Left ventricle myocardium inferior (tissue), 1 donor: ENCODE measurements at regions not wholly inside any gene's neighbourhood (a gene's known extent, or its start where the extent isn't known, plus 50 kb on each side); places are given as distances from the start of the nearest gene placed in this dataset.

Experiments used
- DNase-seq: peaks from one replicate; pipeline ENCODE4 v3.0.0-alpha.2; 2020
- H3K27ac ChIP-seq: fragments of 200-600 bp; replicated peaks from 2 replicates; pipeline ENCODE4 v1.8.0; 2021
- H3K27me3 ChIP-seq: fragments of 200-600 bp; 2 replicates; pipeline ENCODE4 v1.8.0; 2021; ENCODE audit warnings: low read depth
- H3K36me3 ChIP-seq: fragments of 200-600 bp; 2 replicates; pipeline ENCODE4 v1.8.0; 2021
- H3K4me1 ChIP-seq: fragments of 200-600 bp; 2 replicates; pipeline ENCODE4 v1.8.0; 2021
- H3K4me3 ChIP-seq: fragments of 200-600 bp; 2 replicates; pipeline ENCODE4 v1.8.0; 2021; ENCODE audit warnings: mild to moderate bottlenecking, moderate library complexity
- H3K9me3 ChIP-seq: fragments of 200-600 bp; replicated peaks from 2 replicates; pipeline ENCODE4 v1.8.0; 2021
- intact Hi-C: fragments of 100-400 bp; cut with micrococcal nuclease; formaldehyde crosslinking; loops from one replicate; pipeline ENCODE4 v1.11.0; 2022
- TF ChIP-seq, protein P1 (sequence below): fragments of 200-600 bp; IDR thresholded peaks from 2 replicates; pipeline ENCODE4 v1.8.0; 2021; ENCODE audit warnings: antibody characterized with exemption, mild to moderate bottlenecking, borderline replicate concordance
- donor health status: DM: no; HTN: yes; CAD: no; lungs with severe emphysema.

DNA sequence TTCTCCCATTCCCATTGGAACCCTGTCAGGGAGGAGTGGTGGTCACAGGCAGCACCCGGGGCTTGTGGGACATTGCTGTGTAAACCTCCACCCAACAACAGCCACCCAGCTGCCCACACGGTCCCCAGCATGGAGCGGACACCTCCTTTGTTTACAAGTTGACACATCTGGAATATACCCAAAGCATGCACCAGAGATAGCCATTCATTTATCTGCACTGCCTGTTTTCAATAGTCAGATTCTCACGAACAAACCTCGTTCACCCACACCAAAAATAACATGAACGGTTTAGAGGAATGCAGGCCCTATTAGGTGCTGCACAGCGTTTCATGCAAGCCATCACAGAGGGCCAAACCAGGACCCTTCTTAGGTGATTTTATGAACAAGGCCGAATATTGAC is 244.8 kb downstream of the FOXL1 start:
- TF ChIP-seq, protein P1, sequence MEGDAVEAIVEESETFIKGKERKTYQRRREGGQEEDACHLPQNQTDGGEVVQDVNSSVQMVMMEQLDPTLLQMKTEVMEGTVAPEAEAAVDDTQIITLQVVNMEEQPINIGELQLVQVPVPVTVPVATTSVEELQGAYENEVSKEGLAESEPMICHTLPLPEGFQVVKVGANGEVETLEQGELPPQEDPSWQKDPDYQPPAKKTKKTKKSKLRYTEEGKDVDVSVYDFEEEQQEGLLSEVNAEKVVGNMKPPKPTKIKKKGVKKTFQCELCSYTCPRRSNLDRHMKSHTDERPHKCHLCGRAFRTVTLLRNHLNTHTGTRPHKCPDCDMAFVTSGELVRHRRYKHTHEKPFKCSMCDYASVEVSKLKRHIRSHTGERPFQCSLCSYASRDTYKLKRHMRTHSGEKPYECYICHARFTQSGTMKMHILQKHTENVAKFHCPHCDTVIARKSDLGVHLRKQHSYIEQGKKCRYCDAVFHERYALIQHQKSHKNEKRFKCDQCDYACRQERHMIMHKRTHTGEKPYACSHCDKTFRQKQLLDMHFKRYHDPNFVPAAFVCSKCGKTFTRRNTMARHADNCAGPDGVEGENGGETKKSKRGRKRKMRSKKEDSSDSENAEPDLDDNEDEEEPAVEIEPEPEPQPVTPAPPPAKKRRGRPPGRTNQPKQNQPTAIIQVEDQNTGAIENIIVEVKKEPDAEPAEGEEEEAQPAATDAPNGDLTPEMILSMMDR = no peak
- Histone ChIP-seq H3K27ac (no peak overlapping the region), H3K27me3 (peaks cover 66% of the 10 kb centered on the region), H3K9me3 (no peaks in the 10 kb centered on the region), H3K36me3 (no peaks in the 10 kb centered on the region), H3K4me1 (peaks cover 8% of the 10 kb centered on the region), H3K4me3 (no peak overlapping the region)
- intact Hi-C loops = no loop called here
- DNase-seq = no peak

DNA sequence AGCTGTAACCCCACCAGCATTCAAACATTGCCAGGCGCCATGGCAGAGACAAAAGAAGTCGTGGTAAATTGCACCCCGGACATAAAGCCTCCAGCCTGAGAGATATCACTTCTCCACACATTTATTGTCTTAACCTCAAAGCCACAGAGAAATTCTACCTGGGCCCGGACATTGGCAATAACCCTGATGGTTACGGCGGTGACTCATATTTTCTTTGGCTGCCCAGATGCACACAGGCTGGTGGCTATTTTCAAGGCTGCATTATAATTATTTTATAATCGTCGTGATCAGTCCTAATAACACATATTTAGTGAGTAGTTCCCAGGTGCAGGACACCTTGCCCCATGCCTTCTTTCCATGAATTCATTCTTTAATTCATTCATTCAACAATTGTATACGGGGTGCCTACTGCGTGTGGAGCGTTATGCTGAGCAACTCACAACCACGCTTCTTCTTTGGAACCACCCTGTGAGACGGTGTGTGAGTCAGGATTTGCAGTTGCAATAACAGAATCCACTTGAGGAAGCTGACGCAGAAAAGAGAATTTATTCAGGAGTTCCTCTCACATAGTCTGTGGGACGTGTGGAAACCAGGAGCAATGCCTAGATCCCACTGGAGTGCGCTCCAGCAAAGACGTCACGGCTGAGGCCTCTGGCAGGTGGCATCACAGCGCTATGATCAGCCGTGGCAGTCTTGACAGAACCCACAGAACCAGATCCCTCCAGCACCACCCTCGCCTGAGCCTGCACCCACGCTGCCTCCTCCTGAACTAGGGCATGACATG is 245.7 kb downstream of the FOXL1 start:
- Histone ChIP-seq H3K4me1 (peaks cover 4% of the 10 kb centered on the region), H3K27me3 (peaks cover 74% of the 10 kb centered on the region), H3K27ac (no peak overlapping the region), H3K4me3 (no peak overlapping the region), H3K36me3 (no peaks in the 10 kb centered on the region), H3K9me3 (no peaks in the 10 kb centered on the region)
- intact Hi-C loops = no loop called here
- TF ChIP-seq, protein P1 = no peak
- DNase-seq = no peak

DNA sequence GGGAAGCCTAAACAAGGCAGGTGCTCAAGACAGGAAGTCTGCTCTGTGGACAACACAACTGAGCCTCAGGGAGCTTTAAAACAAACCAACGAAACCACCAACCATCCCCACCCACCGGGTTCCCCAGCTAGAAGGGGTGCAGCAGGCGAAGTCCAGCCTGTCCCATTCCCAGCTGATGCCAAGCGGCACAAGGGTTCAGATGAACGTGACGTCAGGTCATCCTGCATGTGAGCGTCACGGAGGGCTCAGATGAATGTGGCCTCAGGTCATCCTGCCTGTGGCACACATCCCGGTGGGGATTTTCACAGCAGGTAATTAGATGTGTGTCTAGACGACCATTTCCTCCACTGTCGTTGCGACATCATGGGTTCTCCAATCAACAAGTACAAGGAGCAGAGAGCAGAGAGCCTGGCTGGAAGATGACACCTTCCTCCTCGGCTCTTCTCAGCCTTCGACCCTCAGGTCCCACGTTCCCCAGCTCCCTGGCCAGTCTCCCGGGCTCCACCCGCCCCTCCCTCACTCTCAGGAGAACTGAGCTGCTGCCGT is 246.5 kb downstream of the FOXL1 start:
- Histone ChIP-seq H3K27me3 (peaks cover 72% of the 10 kb centered on the region), H3K27ac (no peak overlapping the region)

DNA sequence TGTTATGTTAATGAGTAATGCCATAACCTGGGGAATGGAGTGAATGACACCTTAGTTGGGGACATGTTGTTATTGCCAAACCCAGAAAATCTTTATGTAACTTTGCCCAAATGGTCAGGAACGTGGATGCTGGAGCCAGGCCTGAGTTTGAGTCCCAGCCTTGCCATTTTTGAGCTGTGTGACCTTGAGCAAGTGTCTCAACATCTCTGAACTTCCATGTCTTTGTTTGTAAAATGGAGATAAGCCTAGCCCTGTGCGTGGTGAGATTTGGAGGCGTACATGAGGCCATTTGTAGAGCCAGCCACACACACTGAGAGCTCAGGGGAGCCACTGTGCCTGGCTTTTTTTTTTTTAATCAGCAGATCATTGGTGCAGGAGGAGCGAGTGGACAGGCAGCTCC is 247.3 kb downstream of the FOXL1 start:
- TF ChIP-seq, protein P1 = no peak
- intact Hi-C loops = no loop called here
- Histone ChIP-seq H3K4me1 (peaks cover 4% of the 10 kb centered on the region), H3K9me3 (no peaks in the 10 kb centered on the region), H3K27me3 (peaks cover 64% of the 10 kb centered on the region), H3K36me3 (no peaks in the 10 kb centered on the region), H3K4me3 (no peak overlapping the region), H3K27ac (no peak overlapping the region)
- no peak for DNase-seq

More for the DNA sequence above, 246.5 kb downstream of the FOXL1 start:
- no peak for DNase-seq
- Histone ChIP-seq H3K36me3 (no peaks in the 10 kb centered on the region), H3K4me3 (no peak overlapping the region), H3K4me1 (peaks cover 4% of the 10 kb centered on the region), H3K9me3 (no peaks in the 10 kb centered on the region)
- TF ChIP-seq, protein P1 = no peak
- intact Hi-C loops = no loop called here

DNA sequence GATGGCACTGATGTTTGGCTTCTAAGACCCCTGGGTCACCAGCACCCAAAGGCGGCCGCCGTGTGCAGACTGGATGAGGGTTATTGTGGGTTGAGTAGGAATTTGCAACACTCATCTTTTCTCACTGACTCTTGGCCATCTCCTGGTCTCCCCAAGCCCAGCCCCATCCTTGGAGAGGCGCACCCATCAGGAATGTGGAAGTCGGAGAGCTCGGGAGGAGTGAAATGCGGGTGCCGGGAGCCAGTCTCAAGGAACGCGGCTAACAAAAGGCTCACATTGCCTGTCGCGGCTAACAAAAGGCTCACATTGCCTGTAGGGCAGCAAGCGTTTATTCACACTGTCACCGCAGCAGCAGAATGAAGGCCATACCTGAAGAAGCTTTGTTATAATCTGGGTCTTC is 248.6 kb downstream of the FOXL1 start:
- intact Hi-C loops = no loop called here
- peaks cover 4% of the 10 kb centered on the region for H3K4me1 ChIP-seq
- no peak overlapping the region for H3K4me3 ChIP-seq
- peaks cover 56% of the 10 kb centered on the region for H3K27me3 ChIP-seq
- H3K36me3 ChIP-seq = no peaks in the 10 kb centered on the region
- no peak for DNase-seq
- H3K27ac ChIP-seq = no peak overlapping the region
- TF ChIP-seq, protein P1 = no peak
- H3K9me3 ChIP-seq = no peaks in the 10 kb centered on the region
